ENCODE measurements at regions not wholly inside any gene's neighbourhood (a gene's known extent, or its start where the extent isn't known, plus 50 kb on each side); places are given as distances from the start of the nearest gene placed in this dataset.

DNA sequence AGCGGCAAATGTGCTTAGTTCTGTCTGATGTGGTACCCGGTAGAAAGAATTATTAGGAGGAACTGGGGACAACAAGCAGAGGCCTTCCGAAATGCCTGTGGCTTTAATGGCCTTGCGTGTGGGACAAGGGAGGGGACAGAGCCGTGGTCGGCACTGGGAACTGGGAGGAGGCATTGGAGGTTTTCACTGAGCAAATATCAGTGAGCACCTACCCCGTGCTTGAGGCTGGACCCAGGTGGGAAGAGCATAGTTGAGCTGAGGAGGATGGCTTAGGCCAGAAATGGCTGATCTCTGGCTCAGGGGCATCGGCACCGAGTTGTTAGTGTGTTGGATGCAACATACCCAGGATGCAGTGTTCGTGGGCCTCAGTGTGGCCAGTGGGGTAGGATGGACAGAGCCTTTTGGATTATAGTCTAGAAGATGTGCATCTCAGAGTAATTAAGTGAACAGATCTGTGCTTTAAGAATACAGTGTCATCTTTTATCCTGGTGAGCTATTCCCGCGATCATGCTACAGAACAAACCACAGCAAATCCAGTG lies 201.3 kb downstream of the TEX29 start:
- no peaks in the 10 kb centered on the region for H3K27me3 ChIP-seq (ENCODE audit: control insufficient read depth, insufficient read depth, low read length)
- H2AFZ ChIP-seq, result no peak overlapping the region
- no peak overlapping the region for H3K27ac ChIP-seq
- TF ChIP-seq, protein P1, sequence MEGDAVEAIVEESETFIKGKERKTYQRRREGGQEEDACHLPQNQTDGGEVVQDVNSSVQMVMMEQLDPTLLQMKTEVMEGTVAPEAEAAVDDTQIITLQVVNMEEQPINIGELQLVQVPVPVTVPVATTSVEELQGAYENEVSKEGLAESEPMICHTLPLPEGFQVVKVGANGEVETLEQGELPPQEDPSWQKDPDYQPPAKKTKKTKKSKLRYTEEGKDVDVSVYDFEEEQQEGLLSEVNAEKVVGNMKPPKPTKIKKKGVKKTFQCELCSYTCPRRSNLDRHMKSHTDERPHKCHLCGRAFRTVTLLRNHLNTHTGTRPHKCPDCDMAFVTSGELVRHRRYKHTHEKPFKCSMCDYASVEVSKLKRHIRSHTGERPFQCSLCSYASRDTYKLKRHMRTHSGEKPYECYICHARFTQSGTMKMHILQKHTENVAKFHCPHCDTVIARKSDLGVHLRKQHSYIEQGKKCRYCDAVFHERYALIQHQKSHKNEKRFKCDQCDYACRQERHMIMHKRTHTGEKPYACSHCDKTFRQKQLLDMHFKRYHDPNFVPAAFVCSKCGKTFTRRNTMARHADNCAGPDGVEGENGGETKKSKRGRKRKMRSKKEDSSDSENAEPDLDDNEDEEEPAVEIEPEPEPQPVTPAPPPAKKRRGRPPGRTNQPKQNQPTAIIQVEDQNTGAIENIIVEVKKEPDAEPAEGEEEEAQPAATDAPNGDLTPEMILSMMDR (IDR thresholded peaks at IDR 0.05), result no peak
- H3K9ac ChIP-seq, result no peak overlapping the region
- H3K4me2 ChIP-seq (ENCODE audit: low read length), result no peak overlapping the region
- no peaks in the 10 kb centered on the region for H3K36me3 ChIP-seq (ENCODE audit: control insufficient read depth, insufficient read depth, low read length)
- no peak overlapping the region for H3K4me3 ChIP-seq (ENCODE audit: low read depth, low read length)
- no peaks in the 10 kb centered on the region for H3K9me3 ChIP-seq (ENCODE audit: control insufficient read depth, low read length)
- H3K79me2 ChIP-seq, result no peaks in the 10 kb centered on the region
- peaks cover 7% of the 10 kb centered on the region for H3K4me1 ChIP-seq

DNA sequence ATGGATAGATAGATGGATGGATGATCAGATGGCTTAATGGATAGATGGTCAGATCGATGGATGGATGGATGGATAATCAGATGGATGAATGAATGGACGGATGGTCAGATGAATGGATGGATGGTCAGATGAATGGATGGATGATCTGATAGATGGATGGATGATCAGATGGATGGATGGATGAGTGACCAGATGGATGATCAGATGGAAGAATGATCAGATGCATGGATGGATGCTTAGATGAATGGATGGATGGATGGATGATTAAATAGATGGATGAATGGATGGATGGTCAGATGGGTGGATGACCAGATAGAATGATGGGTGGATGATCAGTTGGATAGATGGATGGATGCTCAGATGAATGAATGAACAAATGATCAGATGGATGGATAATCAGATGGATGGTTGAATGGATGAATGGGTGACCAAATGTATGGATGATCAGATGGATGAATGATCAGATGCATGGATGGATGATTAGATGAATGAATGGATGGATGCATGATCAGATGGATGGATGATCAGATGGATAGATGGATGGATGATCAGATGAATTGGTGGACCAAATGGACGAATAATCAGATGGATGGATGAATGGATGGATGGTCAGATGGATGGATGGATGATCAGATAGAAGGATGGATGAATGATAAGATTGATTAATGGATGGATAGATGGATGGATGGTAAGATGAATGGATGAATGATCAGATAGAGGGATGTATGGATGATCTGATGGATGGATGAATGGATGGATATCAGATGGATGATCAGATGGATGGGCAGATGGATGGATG lies 205.1 kb downstream of the TEX29 start:
- no peaks in the 10 kb centered on the region for H3K27me3 ChIP-seq (ENCODE audit: control insufficient read depth, insufficient read depth, low read length)
- H3K9me3 ChIP-seq (ENCODE audit: control insufficient read depth, low read length), result no peaks in the 10 kb centered on the region
- no peaks in the 10 kb centered on the region for H3K36me3 ChIP-seq (ENCODE audit: control insufficient read depth, insufficient read depth, low read length)
- H3K9ac ChIP-seq, result no peak overlapping the region
- no peak overlapping the region for H3K4me2 ChIP-seq (ENCODE audit: low read length)
- no peak overlapping the region for H2AFZ ChIP-seq
- TF ChIP-seq, protein P1 (IDR thresholded peaks at IDR 0.05), result no peak
- H3K4me1 ChIP-seq, result peaks cover 7% of the 10 kb centered on the region
- no peak overlapping the region for H3K27ac ChIP-seq
- H3K79me2 ChIP-seq, result no peaks in the 10 kb centered on the region
- H3K4me3 ChIP-seq (ENCODE audit: low read depth, low read length), result no peak overlapping the region

DNA sequence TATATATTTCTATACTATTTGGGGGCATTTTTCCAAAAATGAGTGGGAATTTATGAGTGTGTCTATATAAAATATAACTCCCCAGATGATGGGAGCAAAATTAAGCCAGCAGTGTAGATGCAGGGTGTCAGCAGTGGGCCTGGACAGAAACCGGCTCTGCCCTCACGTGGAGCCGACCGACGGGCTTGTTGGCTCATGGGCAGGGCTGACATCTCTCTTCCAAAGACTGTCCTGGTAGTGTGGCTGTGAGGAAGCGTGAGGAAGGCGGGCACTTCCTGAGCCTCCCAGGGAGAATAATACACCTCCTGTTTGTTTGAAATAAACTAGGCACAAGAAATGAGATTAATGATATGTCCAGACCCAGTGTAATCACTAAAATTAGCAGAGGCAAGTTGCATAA lies 206.5 kb downstream of the TEX29 start:
- H2AFZ ChIP-seq, result no peak overlapping the region
- no peak overlapping the region for H3K27ac ChIP-seq
- H3K27me3 ChIP-seq (ENCODE audit: control insufficient read depth, insufficient read depth, low read length), result no peaks in the 10 kb centered on the region
- TF ChIP-seq, protein P1 (IDR thresholded peaks at IDR 0.05), result no peak
- H3K4me2 ChIP-seq (ENCODE audit: low read length), result no peak overlapping the region
- H3K79me2 ChIP-seq, result no peaks in the 10 kb centered on the region
- no peak overlapping the region for H3K4me3 ChIP-seq (ENCODE audit: low read depth, low read length)
- H3K9ac ChIP-seq, result no peak overlapping the region
- no peaks in the 10 kb centered on the region for H3K9me3 ChIP-seq (ENCODE audit: control insufficient read depth, low read length)
- peaks cover 7% of the 10 kb centered on the region for H3K4me1 ChIP-seq
- H3K36me3 ChIP-seq (ENCODE audit: control insufficient read depth, insufficient read depth, low read length), result no peaks in the 10 kb centered on the region

DNA sequence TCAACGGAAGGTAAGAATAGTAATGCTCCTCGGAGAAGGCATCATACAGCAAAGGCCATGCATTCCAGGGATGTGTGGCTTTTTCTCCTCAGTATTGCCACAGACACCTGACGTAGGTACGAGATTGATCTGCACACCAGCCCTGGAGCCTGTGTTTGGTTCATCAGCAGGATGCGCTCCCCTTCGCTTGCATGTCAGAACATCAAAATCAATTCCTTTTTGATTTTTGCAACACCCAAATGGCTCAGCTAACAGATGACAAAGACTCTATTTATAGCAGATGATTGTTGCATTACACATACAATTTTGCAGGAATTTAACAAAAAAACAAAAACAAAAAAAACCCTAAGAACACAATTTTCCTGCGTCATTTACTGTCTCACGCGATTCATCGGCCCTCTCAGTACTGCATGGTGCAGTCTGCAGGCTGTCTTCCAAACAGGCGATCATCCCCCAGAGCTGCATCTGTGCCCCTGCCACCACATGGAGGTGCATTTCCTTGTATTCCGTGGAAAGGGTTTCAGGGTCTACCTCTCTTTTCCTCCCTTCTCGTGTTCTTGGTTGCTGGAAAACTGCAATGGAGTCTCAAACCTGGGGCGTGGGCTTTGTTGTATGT lies 207.3 kb downstream of the TEX29 start:
- H3K9me3 ChIP-seq (ENCODE audit: control insufficient read depth, low read length), result no peaks in the 10 kb centered on the region
- H3K27me3 ChIP-seq (ENCODE audit: control insufficient read depth, insufficient read depth, low read length), result no peaks in the 10 kb centered on the region
- peaks cover 4% of the 10 kb centered on the region for H3K4me1 ChIP-seq
- TF ChIP-seq, protein P1 (IDR thresholded peaks at IDR 0.05), result no peak
- H2AFZ ChIP-seq, result no peak overlapping the region
- no peaks in the 10 kb centered on the region for H3K79me2 ChIP-seq
- no peak overlapping the region for H3K4me3 ChIP-seq (ENCODE audit: low read depth, low read length)
- no peaks in the 10 kb centered on the region for H3K36me3 ChIP-seq (ENCODE audit: control insufficient read depth, insufficient read depth, low read length)
- H3K27ac ChIP-seq, result no peak overlapping the region
- H3K4me2 ChIP-seq (ENCODE audit: low read length), result no peak overlapping the region
- H3K9ac ChIP-seq, result no peak overlapping the region
